Gastroesophageal sphincter (tissue), 3 donors: ENCODE measurements at regions not wholly inside any gene's neighbourhood (a gene's known extent, or its start where the extent isn't known, plus 50 kb on each side); places are given as distances from the start of the nearest gene placed in this dataset.

Source experiments
- EP300 ChIP-seq: sonication (generic); formaldehyde crosslinking; IDR thresholded peaks from one replicate; pipeline ENCODE4 v1.6.1; 2017; ENCODE audit warnings: antibody characterized with exemption, mild to moderate bottlenecking
- POLR2AphosphoS5 ChIP-seq: sonication (generic); formaldehyde crosslinking; IDR thresholded peaks from one replicate; pipeline ENCODE4 v1.6.1; 2017; ENCODE audit warnings: antibody characterized with exemption
- TF ChIP-seq, protein P1 (sequence below), 4 experiments: fragments of 200-600 bp in 2 of 4; fragments of 450-650 bp in 2 of 4; sonication (generic) in 1 of 4; IDR thresholded peaks; one replicate each; pipeline ENCODE4 v1.5.1; 2017 to 2019; ENCODE audit warnings: antibody characterized with exemption in 4 of 4, mild to moderate bottlenecking in 2 of 4, moderate library complexity in 2 of 4

DNA sequence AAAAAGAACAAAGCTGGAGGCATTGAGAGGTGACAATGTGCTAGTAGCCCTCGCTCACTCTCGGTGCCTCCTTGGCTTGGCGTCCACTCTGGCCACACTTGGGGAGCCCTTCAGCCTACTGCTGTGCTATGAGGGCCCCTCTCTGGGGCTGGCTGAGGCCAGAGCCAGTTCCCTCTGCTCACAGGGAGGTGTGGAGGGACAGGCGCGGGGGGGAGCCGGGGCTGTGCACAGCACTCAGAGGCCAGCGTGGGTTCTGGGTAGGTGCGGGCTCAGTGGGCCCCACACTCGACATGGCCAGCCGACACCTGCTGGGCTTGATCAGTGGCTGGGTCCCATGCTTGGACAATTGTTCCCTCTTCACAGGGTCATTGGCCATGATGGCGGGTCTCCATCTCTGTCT, 202.5 kb upstream of the GRAMD2B start:
- TF ChIP-seq EP300, result no peak
- TF ChIP-seq, protein P1, sequence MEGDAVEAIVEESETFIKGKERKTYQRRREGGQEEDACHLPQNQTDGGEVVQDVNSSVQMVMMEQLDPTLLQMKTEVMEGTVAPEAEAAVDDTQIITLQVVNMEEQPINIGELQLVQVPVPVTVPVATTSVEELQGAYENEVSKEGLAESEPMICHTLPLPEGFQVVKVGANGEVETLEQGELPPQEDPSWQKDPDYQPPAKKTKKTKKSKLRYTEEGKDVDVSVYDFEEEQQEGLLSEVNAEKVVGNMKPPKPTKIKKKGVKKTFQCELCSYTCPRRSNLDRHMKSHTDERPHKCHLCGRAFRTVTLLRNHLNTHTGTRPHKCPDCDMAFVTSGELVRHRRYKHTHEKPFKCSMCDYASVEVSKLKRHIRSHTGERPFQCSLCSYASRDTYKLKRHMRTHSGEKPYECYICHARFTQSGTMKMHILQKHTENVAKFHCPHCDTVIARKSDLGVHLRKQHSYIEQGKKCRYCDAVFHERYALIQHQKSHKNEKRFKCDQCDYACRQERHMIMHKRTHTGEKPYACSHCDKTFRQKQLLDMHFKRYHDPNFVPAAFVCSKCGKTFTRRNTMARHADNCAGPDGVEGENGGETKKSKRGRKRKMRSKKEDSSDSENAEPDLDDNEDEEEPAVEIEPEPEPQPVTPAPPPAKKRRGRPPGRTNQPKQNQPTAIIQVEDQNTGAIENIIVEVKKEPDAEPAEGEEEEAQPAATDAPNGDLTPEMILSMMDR (IDR thresholded peaks at IDR 0.05), result no peak
- no peak for TF ChIP-seq POLR2AphosphoS5
